PFSK-1 (cell line): ENCODE measurements at regions not wholly inside any gene's neighbourhood (a gene's known extent, or its start where the extent isn't known, plus 50 kb on each side); places are given as distances from the start of the nearest gene placed in this dataset.

ENCODE experiments used
- FOXP2 ChIP-seq: optimal IDR thresholded peaks from 2 replicates; pipeline ENCODE3; 2011; ENCODE audit warnings: borderline replicate concordance, control low read depth, inconsistent platforms; ENCODE audit not compliant: insufficient read depth; ENCODE audit errors: extremely low read length, extremely low read depth
- POLR2AphosphoS5 ChIP-seq: IDR thresholded peaks from 2 replicates; pipeline ENCODE4 v1.6.1; 2012; ENCODE audit warnings: low read depth, mild to moderate bottlenecking, control low read depth, low read length, moderate library complexity
- REST ChIP-seq, 2 experiments: IDR thresholded peaks; 2 replicates each; pipeline versions ENCODE4 v1.6.1 to v1.8.0; 2011 to 2012; ENCODE audit warnings: low read depth in 2 of 2, low read length in 2 of 2, control low read depth in 1 of 2, inconsistent platforms in 1 of 2, mild to moderate bottlenecking in 1 of 2, moderate library complexity in 1 of 2; ENCODE audit not compliant: insufficient read depth in 1 of 2
- SIN3A ChIP-seq: IDR thresholded peaks from 2 replicates; pipeline ENCODE4 v1.6.1; 2012; ENCODE audit warnings: mild to moderate bottlenecking, low read length, moderate library complexity, borderline replicate concordance; ENCODE audit not compliant: insufficient read depth
- TAF1 ChIP-seq: IDR thresholded peaks from 2 replicates; pipeline ENCODE4 v1.6.1; 2012; ENCODE audit warnings: low read length, control low read depth, borderline replicate concordance; ENCODE audit not compliant: insufficient read depth

- no peak for TF ChIP-seq POLR2AphosphoS5
- no peak for TF ChIP-seq TAF1
- TF ChIP-seq SIN3A, result no peak
- no peak for TF ChIP-seq FOXP2
- no peak for TF ChIP-seq REST (IDR thresholded peaks at IDR 0.05; ENCODE audit: insufficient read depth in 1 of 2, low read depth in 2 of 2, low read length in 2 of 2)
Measured at GRCh38 chr2:215664847-215665525, 229.1 kb upstream of the FN1 start.
